Daoy (cell line): ENCODE measurements at regions not wholly inside any gene's neighbourhood (a gene's known extent, or its start where the extent isn't known, plus 50 kb on each side); places are given as distances from the start of the nearest gene placed in this dataset.

Experiments
- DNase-seq: peaks from one replicate; pipeline ENCODE4 v3.0.0-alpha.2; 2015; ENCODE audit warnings: low read depth

GRCh38 chr21:19368944-19369343 is 965.4 kb upstream of the TMPRSS15 start:
- DNase-seq, result no peak

DNA sequence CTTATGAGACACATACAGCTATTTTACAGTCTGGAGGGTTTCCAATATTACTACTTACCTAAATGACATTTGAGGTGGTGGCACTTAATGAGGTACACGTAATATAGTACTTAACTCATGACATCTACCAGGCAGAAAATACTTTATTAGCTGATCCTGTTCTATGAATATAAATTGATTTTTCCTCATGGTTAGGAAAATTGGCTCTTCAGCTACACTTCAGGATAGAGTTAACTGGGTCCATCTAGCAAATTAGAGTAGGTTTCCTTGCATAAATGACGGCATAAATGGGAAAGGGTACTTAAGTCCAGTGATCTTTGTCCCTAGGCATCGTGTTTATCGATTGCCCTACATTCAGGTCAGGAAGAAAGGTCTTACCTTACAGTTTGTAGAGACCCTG is 988.8 kb upstream of the TMPRSS15 start:
- DNase-seq, result no peak

GRCh38 chr21:19400223-19400770 is 996.7 kb upstream of the TMPRSS15 start:
- no peak for DNase-seq

- no peak for DNase-seq
Measured at GRCh38 chr21:19402870-19403269, 999.3 kb upstream of the TMPRSS15 start.

DNA sequence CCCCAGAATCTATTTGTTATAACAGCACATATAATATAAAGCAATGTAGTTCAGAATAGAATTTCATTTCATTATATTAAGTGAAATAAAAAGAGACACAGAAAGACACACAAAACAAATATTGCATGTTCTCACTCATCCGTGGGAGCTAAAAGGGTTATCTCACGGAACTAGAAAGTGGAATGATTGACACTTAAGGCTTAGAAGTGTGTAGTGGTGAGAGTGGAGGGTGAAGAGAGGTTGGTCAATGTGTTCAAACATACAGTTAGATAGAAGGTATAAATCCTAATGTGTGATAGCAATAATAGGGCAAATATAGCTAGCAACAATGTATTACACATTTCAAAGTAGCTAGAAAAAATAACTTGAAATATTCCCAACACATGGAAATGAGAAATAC is 1001.7 kb upstream of the TMPRSS15 start:
- no peak for DNase-seq

GRCh38 chr21:19420565-19420964 is 1017.0 kb upstream of the TMPRSS15 start:
- DNase-seq, result no peak

GRCh38 chr21:19433623-19434022 is 1030.0 kb upstream of the TMPRSS15 start:
- DNase-seq, result no peak

GRCh38 chr21:19440792-19441655 is 1037.4 kb upstream of the TMPRSS15 start:
- DNase-seq, result no peak

- DNase-seq, result peak; percentile 7
Measured at GRCh38 chr21:19458295-19458694, 1054.7 kb upstream of the TMPRSS15 start.

- DNase-seq, result no peak
Measured at GRCh38 chr21:19461481-19462205, 1058.1 kb upstream of the TMPRSS15 start.

- peak; percentile 27 for DNase-seq
Measured at GRCh38 chr21:19463966-19464365, 1060.4 kb upstream of the TMPRSS15 start.

GRCh38 chr21:19468991-19469715 is 1065.6 kb upstream of the TMPRSS15 start:
- DNase-seq, result no peak

GRCh38 chr21:19475525-19475924 is 1071.9 kb upstream of the TMPRSS15 start:
- DNase-seq, result no peak

DNA sequence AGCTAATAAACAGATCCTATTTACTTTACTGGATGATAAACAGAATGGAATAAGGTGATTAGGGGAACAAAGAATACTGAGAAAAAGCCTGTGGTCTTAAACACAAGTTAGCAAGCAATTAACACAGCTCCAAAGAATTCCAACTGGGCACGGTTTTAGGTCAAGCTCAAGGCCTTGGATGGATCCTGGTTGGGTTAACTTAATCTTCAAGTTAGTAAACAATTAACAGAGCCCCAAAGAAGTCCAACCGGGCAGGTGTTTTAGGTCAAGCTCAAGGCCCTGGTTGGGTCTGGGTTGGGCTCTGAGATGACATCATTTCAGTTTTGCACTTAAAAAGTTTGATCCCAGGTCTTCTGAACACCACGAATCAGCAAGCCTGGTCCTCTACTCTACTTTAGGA is 1086.3 kb upstream of the TMPRSS15 start:
- DNase-seq, result no peak

GRCh38 chr21:19490481-19490880 is 1086.9 kb upstream of the TMPRSS15 start:
- DNase-seq, result no peak

DNA sequence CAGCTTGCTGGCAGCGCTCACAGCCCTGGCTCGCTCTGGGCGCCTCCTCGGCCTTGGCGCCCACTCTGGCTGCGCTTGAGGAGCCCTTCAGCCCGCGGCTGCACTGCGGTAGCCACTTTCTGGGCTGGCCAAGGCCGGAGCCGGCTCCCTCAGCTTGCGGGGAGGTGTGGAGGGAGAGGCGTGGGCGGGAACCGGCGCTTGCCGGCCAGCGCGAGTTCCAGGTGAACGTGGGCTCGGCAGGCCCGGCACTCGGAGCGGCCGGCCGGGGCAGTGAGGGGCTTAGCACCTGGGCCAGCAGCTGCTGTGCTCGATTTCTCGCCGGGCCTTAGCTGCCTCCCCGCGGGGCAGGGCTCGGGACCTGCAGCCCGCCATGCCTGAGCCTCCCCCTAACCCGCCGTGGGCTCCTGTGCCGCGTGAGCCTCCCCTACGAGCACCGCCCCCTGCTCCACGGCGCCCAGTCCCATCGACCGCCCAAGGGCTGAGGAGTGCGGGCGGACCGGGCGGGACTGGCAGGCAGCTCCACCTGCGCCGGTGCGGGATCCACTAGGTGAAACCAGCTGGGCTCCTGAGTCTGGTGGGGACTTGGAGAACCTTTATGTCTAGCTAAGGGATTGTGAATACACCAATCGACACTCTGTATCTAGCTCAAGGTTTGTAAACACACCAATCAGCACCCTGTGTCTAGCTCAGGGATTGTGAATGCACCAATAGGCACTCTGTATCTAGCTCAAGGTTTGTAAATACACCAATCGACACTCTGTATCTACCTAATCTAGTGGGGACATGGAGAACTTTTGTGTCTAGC is 1090.1 kb upstream of the TMPRSS15 start:
- peak; percentile 12 for DNase-seq

GRCh38 chr21:19501115-19501514 is 1097.5 kb upstream of the TMPRSS15 start:
- DNase-seq, result no peak

GRCh38 chr21:19507682-19508260 is 1104.2 kb upstream of the TMPRSS15 start:
- DNase-seq, result no peak

GRCh38 chr21:19508442-19508841 is 1104.9 kb upstream of the TMPRSS15 start:
- DNase-seq, result no peak

GRCh38 chr21:19508844-19509243 is 1105.3 kb upstream of the TMPRSS15 start:
- DNase-seq, result no peak

DNA sequence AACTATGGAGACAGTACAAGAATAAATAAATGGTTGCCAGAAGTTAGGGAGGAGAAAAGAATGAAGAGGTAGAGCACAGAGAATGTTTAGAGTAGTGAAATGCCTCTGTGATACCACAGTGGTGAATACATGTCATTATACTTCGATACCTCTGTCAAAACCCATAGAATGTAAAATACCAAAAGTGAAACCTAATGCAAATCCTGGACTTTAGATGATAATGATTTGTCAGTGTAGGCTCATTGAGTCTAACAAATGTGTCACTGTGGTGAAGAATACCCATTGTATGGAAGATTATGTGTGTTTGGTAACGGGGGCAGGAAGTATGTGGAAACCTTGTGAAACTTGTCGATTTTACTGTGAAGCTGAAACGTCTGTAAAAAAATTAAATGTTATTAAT is 1106.5 kb upstream of the TMPRSS15 start:
- DNase-seq, result no peak
